Prostate gland (tissue), 2 donors: ENCODE measurements at regions not wholly inside any gene's neighbourhood (a gene's known extent, or its start where the extent isn't known, plus 50 kb on each side); places are given as distances from the start of the nearest gene placed in this dataset.

Experiments
- DNase-seq: peaks from one replicate; pipeline ENCODE4 v3.0.0-alpha.2; 2019; ENCODE audit warnings: low spot score
- H3K27ac ChIP-seq, 2 donors: fragments of 200-600 bp; sonication (generic); 2 replicates each; pipeline ENCODE4 v1.5.1; 2017 to 2019
- H3K27me3 ChIP-seq: fragments of 200-600 bp; sonication (generic); replicated peaks from 2 replicates; pipeline ENCODE4 v1.5.1; 2019; ENCODE audit not compliant: insufficient read depth
- H3K36me3 ChIP-seq, 2 donors: fragments of 200-600 bp; sonication (generic); 1 replicate in 1 of 2; 2 replicates in 1 of 2; pipeline versions ENCODE4 v1.5.1 to v1.8.1; 2017 to 2019
- H3K4me1 ChIP-seq: fragments of 200-600 bp; sonication (generic); replicated peaks from 2 replicates; pipeline ENCODE4 v1.5.1; 2019
- H3K4me3 ChIP-seq, 2 donors: fragments of 200-600 bp; sonication (generic); 2 replicates each; pipeline ENCODE4 v1.5.1; 2017 to 2019
- H3K9me3 ChIP-seq: fragments of 200-600 bp; sonication (generic); 2 replicates; pipeline ENCODE4 v1.5.1; 2017
- POLR2A ChIP-seq: fragments of 450-650 bp; IDR thresholded peaks from one replicate; pipeline ENCODE4 v1.6.1; 2016; ENCODE audit warnings: antibody characterized with exemption, mild to moderate bottlenecking
- POLR2AphosphoS5 ChIP-seq: sonication (generic); formaldehyde crosslinking; IDR thresholded peaks from one replicate; pipeline ENCODE4 v1.6.1; 2017; ENCODE audit warnings: antibody characterized with exemption
- WGBS: methylation state at CpG from one replicate; pipeline ENCODE4 v1.1.5; 2018; 5-methylcytosine and 5-hydroxymethylcytosine counted together
- intact Hi-C: fragments of 100-400 bp; cut with DNase I; formaldehyde crosslinking; loops from one replicate; pipeline ENCODE4 v1.14.2; 2022
- TF ChIP-seq, protein P1 (sequence below), 4 experiments: fragments of 200-600 bp in 2 of 4; fragments of 450-650 bp in 2 of 4; sonication (generic) in 2 of 4; IDR thresholded peaks; 1 replicate in 3 of 4; 2 replicates in 1 of 4; pipeline ENCODE4 v1.5.1; 2016 to 2019; ENCODE audit warnings: antibody characterized with exemption in 4 of 4, mild to moderate bottlenecking in 2 of 4, moderate library complexity in 2 of 4

DNA sequence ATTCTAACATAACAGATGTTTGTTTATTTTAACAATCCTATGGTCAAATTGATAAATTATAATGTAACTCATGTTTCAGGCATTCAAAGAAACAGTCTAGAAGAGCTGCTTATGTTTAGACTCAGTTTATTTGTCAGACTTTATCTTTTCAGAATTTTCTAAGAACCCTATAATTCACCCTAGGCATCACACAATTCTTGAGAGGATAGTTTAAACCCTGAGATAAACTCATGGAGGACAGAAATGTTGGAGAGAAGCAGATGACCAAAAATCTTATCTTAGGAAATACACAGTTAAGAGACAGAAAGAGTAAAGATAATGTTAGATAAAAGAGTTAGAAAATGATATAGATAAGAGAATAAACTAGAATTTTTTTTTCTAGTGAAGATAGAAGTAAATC lies 1185.7 kb upstream of the SLC10A2 start:
- intact Hi-C loops: no loop called here

GRCh38 chr13:104246955-104247354 lies 1180.7 kb upstream of the SLC10A2 start:
- no peaks in the 10 kb centered on the region for H3K27me3 ChIP-seq
- intact Hi-C loops: no loop called here
- H3K4me3 ChIP-seq: no peak overlapping the region
- TF ChIP-seq, protein P1, sequence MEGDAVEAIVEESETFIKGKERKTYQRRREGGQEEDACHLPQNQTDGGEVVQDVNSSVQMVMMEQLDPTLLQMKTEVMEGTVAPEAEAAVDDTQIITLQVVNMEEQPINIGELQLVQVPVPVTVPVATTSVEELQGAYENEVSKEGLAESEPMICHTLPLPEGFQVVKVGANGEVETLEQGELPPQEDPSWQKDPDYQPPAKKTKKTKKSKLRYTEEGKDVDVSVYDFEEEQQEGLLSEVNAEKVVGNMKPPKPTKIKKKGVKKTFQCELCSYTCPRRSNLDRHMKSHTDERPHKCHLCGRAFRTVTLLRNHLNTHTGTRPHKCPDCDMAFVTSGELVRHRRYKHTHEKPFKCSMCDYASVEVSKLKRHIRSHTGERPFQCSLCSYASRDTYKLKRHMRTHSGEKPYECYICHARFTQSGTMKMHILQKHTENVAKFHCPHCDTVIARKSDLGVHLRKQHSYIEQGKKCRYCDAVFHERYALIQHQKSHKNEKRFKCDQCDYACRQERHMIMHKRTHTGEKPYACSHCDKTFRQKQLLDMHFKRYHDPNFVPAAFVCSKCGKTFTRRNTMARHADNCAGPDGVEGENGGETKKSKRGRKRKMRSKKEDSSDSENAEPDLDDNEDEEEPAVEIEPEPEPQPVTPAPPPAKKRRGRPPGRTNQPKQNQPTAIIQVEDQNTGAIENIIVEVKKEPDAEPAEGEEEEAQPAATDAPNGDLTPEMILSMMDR (IDR thresholded peaks at IDR 0.05): no peak
- no peak for TF ChIP-seq POLR2A
- TF ChIP-seq POLR2AphosphoS5: no peak
- no peak overlapping the region for H3K27ac ChIP-seq
- H3K9me3 ChIP-seq: no peaks in the 10 kb centered on the region
- no peaks in the 10 kb centered on the region for H3K4me1 ChIP-seq
- no peak for DNase-seq
- no peaks in the 10 kb centered on the region for H3K36me3 ChIP-seq

More for the DNA sequence above, 1185.7 kb upstream of the SLC10A2 start:
- Histone ChIP-seq H3K9me3 (no peaks in the 10 kb centered on the region), H3K27me3 (no peaks in the 10 kb centered on the region), H3K4me3 (no peak overlapping the region), H3K36me3 (no peaks in the 10 kb centered on the region), H3K4me1 (no peaks in the 10 kb centered on the region), H3K27ac (no peak overlapping the region)
- TF ChIP-seq, protein P1 (IDR thresholded peaks at IDR 0.05): no peak
- TF ChIP-seq POLR2A (no peak), POLR2AphosphoS5 (no peak)
- no peak for DNase-seq

- no peak for TF ChIP-seq POLR2AphosphoS5
- TF ChIP-seq, protein P1 (IDR thresholded peaks at IDR 0.05): no peak
- no peak for TF ChIP-seq POLR2A
- H3K36me3 ChIP-seq: no peaks in the 10 kb centered on the region
- 95% methylated on average over 6 of the region's 6 CpGs for WGBS
- no peaks in the 10 kb centered on the region for H3K9me3 ChIP-seq
- no peak overlapping the region for H3K27ac ChIP-seq
- no peak for DNase-seq
- intact Hi-C loops: no loop called here
- H3K27me3 ChIP-seq: no peaks in the 10 kb centered on the region
- H3K4me3 ChIP-seq: no peak overlapping the region
- H3K4me1 ChIP-seq: no peaks in the 10 kb centered on the region
Observed at GRCh38 chr13:104206450-104207044, 1140.3 kb upstream of the SLC10A2 start.

GRCh38 chr13:104204177-104204576 lies 1138.0 kb upstream of the SLC10A2 start:
- H3K36me3 ChIP-seq: no peaks in the 10 kb centered on the region
- 85% methylated on average over 2 of the region's 2 CpGs for WGBS
- DNase-seq: no peak
- no peak overlapping the region for H3K4me3 ChIP-seq
- no peaks in the 10 kb centered on the region for H3K4me1 ChIP-seq
- no peaks in the 10 kb centered on the region for H3K27me3 ChIP-seq
- intact Hi-C loops: no loop called here
- H3K9me3 ChIP-seq: no peaks in the 10 kb centered on the region
- TF ChIP-seq, protein P1 (IDR thresholded peaks at IDR 0.05): no peak
- TF ChIP-seq POLR2A: no peak
- no peak overlapping the region for H3K27ac ChIP-seq

GRCh38 chr13:104198801-104199200 lies 1132.6 kb upstream of the SLC10A2 start:
- Histone ChIP-seq H3K27ac (no peak overlapping the region), H3K27me3 (no peaks in the 10 kb centered on the region), H3K4me3 (no peak overlapping the region), H3K36me3 (no peaks in the 10 kb centered on the region), H3K4me1 (no peaks in the 10 kb centered on the region), H3K9me3 (no peaks in the 10 kb centered on the region)
- intact Hi-C loops: no loop called here
- DNase-seq: no peak
- no peak for TF ChIP-seq POLR2A
- TF ChIP-seq POLR2AphosphoS5: no peak
- TF ChIP-seq, protein P1 (IDR thresholded peaks at IDR 0.05): no peak
- WGBS: 89% methylated on average over 1 of the region's 1 CpG
